Peyer's patch (tissue), 4 donors: ENCODE measurements at regions not wholly inside any gene's neighbourhood (a gene's known extent, or its start where the extent isn't known, plus 50 kb on each side); places are given as distances from the start of the nearest gene placed in this dataset.
"Not testable (repeated sequence)": the region's sequence is repeated elsewhere in the genome, so short reads cannot be mapped to it uniquely, and the experiment has no call there.

Source experiments
- POLR2A ChIP-seq, 2 donors: fragments of 450-650 bp; IDR thresholded peaks; one replicate each; pipeline ENCODE4 v1.5.1; 2017; ENCODE audit warnings: antibody characterized with exemption in 2 of 2, mild to moderate bottlenecking in 2 of 2, moderate library complexity in 2 of 2
- TF ChIP-seq, protein P1 (sequence below), 6 experiments: fragments of 450-650 bp in 4 of 6; fragments of 200-600 bp in 2 of 6; sonication (generic) in 1 of 6; IDR thresholded peaks; one replicate each; pipeline ENCODE4 v1.5.1; 2017 to 2019; ENCODE audit warnings: antibody characterized with exemption in 6 of 6, mild to moderate bottlenecking in 3 of 6, moderate library complexity in 1 of 6

DNA sequence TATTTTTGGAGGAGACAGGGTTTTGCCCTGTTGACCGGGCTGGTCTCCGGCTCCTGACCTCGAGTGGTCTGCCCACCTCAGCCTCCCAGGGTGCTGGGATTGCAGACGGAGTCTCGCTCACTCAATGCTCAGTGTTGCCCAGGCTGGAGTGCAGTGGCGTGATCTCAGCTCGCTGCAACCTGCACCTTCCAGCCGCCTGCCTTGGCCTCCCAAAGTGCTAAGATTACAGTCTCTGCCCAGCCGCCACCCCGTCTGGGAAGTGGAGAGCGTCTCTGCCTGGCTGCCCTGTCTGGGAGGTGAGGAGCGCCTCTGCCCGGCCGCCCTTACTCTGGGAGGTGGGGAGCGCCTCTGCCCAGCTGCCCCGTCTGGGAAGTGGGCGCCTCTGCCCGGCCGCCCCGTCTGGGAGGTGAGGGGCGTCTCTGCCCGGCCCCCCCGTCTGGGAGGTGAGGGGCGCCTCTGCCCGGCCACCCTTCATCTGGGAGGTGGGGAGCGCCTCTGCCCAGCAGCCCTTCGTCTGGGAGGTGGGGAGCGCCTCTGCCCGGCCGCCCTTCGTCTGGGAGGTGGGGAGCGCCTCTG lies 249.8 kb upstream of the USP15 start:
- TF ChIP-seq, protein P1, sequence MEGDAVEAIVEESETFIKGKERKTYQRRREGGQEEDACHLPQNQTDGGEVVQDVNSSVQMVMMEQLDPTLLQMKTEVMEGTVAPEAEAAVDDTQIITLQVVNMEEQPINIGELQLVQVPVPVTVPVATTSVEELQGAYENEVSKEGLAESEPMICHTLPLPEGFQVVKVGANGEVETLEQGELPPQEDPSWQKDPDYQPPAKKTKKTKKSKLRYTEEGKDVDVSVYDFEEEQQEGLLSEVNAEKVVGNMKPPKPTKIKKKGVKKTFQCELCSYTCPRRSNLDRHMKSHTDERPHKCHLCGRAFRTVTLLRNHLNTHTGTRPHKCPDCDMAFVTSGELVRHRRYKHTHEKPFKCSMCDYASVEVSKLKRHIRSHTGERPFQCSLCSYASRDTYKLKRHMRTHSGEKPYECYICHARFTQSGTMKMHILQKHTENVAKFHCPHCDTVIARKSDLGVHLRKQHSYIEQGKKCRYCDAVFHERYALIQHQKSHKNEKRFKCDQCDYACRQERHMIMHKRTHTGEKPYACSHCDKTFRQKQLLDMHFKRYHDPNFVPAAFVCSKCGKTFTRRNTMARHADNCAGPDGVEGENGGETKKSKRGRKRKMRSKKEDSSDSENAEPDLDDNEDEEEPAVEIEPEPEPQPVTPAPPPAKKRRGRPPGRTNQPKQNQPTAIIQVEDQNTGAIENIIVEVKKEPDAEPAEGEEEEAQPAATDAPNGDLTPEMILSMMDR (IDR thresholded peaks at IDR 0.05) = not testable (repeated sequence)
- not testable (repeated sequence) for TF ChIP-seq POLR2A (IDR thresholded peaks at IDR 0.05)
